GM12891 (cell line): ENCODE measurements at regions not wholly inside any gene's neighbourhood (a gene's known extent, or its start where the extent isn't known, plus 50 kb on each side); places are given as distances from the start of the nearest gene placed in this dataset.
"Not testable (repeated sequence)": the region's sequence is repeated elsewhere in the genome, so short reads cannot be mapped to it uniquely, and the experiment has no call there.

ENCODE experiments used
- DNase-seq: peaks from one replicate; pipeline ENCODE4 v3.0.0; 2011; ENCODE audit warnings: low spot score; ENCODE audit not compliant: insufficient read length
- FAIRE-seq: peaks from 2 replicates; lab custom pipeline; 2011; peaks lifted over from hg19 to GRCh38; lab: Jason Lieb, UNC
- PAX5 ChIP-seq: IDR thresholded peaks from 2 replicates; pipeline ENCODE4 v1.6.1; 2011; ENCODE audit warnings: low read length, moderate library complexity, mild to moderate bottlenecking; ENCODE audit not compliant: insufficient read depth, severe bottlenecking
- POLR2A ChIP-seq: IDR thresholded peaks from 2 replicates; pipeline ENCODE4 v1.6.1; 2011; ENCODE audit warnings: low read depth, low read length, control low read depth
- POLR2AphosphoS5 ChIP-seq: IDR thresholded peaks from 2 replicates; pipeline ENCODE4 v1.6.1; 2011; ENCODE audit warnings: low read depth, low read length, control low read depth
- POU2F2 ChIP-seq: IDR thresholded peaks from 2 replicates; pipeline ENCODE4 v1.6.1; 2011; ENCODE audit warnings: low read depth, mild to moderate bottlenecking, control low read depth, low read length, moderate library complexity
- SPI1 ChIP-seq: IDR thresholded peaks from 2 replicates; pipeline ENCODE4 v1.6.1; 2011; ENCODE audit warnings: low read depth, low read length, control low read depth
- TAF1 ChIP-seq: IDR thresholded peaks from 2 replicates; pipeline ENCODE4 v1.6.1; 2011; ENCODE audit warnings: low read depth, low read length, control low read depth

DNA sequence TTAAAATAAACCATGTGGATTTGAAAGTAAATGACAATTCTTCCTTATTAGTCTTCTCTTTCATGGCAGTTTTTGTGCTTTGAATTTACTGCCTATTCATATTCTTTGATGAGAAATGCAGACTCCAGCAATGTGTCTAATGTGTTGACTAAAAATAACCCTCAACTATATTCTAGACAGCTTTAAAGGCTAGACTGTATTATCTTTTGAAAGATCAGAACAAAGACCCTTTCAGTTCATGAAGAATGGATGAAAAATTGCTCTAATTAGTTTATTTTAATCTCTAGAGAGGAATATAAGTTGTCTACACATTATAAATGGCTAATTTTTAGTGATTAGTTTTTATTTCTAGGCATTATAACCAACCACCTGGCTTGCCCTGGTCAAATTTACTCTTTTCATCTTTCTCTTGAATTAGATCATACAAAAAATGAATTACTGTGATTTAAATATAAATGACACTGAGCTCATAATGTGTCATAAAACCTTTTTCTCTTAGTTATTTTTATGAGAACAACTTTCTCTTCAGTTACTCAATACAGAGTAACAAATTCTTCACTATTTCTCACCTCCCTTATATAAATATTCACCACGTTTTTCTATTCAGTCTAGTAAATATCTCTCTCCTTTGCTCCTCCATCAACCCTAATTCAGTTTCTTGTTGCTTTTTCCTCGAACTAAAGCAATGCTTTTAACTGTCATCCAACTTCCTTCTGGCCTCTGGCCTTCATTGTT is 428.5 kb upstream of the TMPRSS15 start:
- TF ChIP-seq TAF1 (no peak), POLR2A (no peak), POLR2AphosphoS5 (no peak), PAX5 (no peak), SPI1 (no peak), POU2F2 (no peak)
- no peak for DNase-seq
- no peak for FAIRE-seq

DNA sequence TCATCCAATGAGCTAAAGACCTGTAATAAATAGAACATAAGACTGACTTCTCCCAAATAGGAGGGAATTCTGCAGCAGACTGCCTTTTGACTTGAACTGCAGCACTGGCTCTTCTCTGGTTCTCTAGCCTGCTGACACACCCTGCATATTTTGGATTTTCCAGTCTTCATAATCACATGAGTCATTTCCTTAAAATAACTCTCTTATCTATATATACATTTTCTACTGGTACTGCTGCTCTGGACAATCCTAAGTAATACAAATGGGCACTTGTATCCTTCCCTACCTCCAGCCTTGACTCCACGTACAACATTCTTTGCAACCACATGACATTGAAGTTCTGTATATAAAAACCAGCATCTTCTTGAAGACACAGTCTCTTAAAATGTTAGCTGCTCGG is 429.4 kb upstream of the TMPRSS15 start:
- FAIRE-seq (no peak), DNase-seq (no peak)
- TF ChIP-seq POLR2AphosphoS5 (no peak), PAX5 (no peak), POU2F2 (no peak), POLR2A (no peak), SPI1 (no peak), TAF1 (no peak)

DNA sequence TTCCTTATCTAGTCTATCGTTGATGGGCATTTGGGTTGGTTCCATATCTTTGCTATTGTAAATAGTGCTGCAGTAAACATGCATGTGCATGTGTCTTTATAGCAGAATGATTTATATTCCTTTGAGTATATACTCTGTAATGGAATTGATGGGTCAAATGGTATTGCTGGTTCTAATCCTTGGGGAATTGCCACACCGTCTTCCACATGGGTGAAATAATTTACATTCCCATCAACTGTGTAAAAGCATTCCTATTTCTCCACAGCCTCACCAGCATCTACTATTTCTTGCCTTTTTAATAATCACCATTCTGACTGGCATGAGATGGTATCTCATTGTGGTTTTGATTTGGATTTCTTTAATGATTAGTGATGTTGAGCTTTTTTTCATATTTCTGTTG is 430.5 kb upstream of the TMPRSS15 start:
- not testable (repeated sequence) for DNase-seq, FAIRE-seq

DNA sequence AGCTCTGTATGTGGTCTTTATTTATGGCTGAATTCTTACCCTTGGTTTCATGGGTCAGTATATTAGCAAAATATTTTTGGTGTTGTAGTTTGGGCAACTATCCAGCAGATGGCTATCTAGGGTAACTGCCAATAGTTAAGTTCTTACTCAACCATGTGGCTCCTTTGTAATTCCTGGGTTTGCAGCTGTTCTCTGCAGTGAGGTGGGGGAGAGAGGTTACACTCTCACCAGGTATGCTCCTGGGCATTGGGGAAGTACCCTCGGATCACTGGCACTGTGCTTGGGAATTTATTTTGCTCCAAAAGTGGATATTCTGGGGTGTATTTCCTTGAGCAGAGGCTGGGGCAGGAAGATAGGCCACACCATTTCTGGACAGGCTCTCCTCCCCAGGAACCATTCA is 436.7 kb upstream of the TMPRSS15 start:
- DNase-seq (no peak), FAIRE-seq (no peak)
- no peak for TF ChIP-seq SPI1
- TF ChIP-seq TAF1 = no peak
- TF ChIP-seq POLR2A = no peak
- TF ChIP-seq POLR2AphosphoS5 = no peak
- TF ChIP-seq POU2F2 = no peak
- no peak for TF ChIP-seq PAX5

DNA sequence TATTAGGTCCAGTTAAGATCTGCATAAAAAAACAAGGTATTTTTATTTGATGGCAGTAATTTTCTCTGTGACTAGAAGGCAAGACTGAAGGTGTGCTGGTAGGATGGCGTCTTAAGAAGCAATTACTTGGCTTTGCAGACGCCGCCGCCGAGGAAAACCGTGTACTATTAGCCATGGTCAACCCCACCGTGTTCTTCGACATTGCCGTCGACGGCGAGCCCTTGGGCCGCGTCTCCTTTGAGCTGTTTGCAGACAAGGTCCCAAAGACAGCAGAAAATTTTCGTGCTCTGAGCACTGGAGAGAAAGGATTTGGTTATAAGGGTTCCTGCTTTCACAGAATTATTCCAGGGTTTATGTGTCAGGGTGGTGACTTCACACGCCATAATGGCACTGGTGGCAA is 454.0 kb upstream of the TMPRSS15 start:
- FAIRE-seq, DNase-seq: not testable (repeated sequence)

DNA sequence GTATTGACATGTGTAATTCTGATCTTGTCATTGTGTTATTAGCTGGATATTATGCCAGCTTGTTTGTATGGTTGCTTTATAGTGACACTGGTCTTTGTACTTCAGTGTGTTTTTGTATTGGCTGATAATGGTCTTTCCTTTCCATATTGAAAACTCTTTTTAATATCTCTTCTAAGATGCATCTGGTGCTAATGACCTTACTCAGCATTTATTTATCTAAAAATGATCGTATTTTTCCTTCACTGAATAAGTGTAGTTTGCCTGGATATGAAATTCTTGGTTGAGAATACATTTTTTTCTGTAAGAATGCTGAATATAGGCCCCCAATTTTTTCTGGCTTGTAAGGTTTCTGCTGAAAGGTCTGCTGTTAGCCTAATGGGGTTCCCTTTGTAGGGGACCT is 465.5 kb upstream of the TMPRSS15 start:
- TF ChIP-seq POU2F2 (no peak), POLR2AphosphoS5 (no peak), POLR2A (no peak), SPI1 (no peak)
- DNase-seq (no peak), FAIRE-seq (no peak)

DNA sequence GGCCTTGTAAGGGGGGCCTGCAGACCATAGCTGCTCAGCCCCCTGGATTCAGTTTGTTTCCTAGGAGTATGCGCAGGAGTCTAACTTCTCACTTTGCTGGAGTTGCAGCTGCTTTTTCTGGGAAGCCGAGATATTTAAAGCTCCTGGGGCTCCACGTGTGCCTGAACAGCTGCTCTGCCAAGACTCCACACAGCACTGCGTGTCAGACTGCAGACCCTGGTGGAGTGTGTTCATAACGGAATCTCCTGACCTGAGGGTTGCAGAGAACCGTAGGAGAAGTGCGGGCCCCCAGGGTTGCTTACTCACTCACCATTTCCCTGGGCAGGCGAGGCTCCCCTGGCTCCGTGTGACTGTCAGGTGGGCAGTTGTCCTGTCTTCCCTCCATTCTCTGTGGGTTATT is 474.3 kb upstream of the TMPRSS15 start:
- TF ChIP-seq PAX5 = no peak
- TF ChIP-seq POLR2A = no peak
- no peak for TF ChIP-seq TAF1
- no peak for TF ChIP-seq POLR2AphosphoS5
- no peak for TF ChIP-seq SPI1
- no peak for TF ChIP-seq POU2F2
- FAIRE-seq (no peak), DNase-seq (no peak)

DNA sequence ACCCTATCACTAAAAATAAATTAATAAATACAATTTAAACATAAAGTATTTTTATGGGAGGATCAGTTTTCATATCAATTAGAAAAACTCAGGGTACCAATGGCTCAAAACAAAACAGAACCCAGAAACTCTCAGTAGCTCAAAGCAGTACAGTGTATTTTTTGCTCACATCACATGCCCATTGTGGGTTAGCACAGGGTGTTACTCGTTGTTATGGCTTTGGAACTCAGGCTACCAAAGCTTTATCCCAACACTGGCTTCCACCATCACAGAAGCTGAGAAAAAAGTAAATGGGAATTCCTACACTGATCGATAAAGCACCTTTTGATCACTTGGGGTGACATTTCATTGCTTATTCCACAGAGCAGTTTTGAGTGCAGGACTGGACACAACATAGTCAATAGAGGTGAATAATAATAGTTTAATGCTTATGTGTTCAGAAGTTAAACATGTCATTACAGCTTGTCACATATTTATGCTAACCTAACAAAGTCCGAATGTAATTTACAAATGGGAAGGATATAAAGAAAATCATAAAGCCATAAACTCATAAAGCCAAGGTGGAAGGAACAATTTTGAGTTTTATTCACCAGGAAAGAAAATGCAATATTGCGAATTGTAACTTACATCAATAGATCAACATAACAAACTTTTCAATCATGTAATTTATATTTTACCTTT is 484.5 kb upstream of the TMPRSS15 start:
- TF ChIP-seq TAF1 (no peak), SPI1 (no peak), POLR2AphosphoS5 (no peak), POU2F2 (no peak), POLR2A (no peak)
- DNase-seq = no peak
- no peak for FAIRE-seq

DNA sequence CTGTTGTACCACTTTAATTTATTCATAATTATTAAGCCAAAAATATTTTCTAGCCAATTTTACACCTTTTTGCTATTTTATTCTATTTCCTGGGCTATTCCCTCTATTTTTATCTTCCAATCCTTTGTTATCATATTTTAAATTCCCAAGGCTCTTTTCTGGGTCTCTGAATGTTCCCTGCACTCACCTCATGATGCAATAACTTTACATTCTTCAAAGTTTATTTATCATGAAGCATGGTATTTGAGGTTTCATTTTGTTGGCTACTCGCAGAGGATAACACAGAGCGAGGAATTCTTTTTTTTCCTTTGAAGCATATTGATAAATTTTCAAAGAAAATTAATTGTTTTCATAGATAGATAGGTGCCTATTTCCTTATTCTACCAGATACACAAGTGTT is 489.8 kb upstream of the TMPRSS15 start:
- DNase-seq = no peak
- TF ChIP-seq PAX5 (no peak), TAF1 (no peak), POLR2AphosphoS5 (no peak)
- FAIRE-seq = no peak

DNA sequence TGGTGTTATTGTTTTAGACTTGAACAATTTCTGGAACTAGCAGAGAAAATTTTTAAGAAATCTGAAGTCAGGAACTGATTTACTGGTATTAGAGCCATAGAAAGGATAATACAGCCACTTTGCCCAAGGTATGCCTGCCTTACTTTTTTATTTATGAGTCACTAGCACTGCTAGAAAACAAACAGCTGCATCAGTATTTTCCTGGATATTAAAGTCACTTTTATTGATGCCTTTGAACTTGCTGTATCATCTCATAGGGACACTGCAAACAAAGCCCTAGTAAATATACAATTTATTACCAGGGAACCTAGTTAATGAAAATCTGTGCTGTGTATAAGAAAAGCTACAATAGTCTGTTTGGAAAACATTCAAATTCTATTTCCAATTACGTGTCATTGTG is 490.8 kb upstream of the TMPRSS15 start:
- DNase-seq (no peak), FAIRE-seq (no peak)
- TF ChIP-seq PAX5 (no peak), POLR2A (no peak), SPI1 (no peak), POU2F2 (no peak), TAF1 (no peak), POLR2AphosphoS5 (no peak)

DNA sequence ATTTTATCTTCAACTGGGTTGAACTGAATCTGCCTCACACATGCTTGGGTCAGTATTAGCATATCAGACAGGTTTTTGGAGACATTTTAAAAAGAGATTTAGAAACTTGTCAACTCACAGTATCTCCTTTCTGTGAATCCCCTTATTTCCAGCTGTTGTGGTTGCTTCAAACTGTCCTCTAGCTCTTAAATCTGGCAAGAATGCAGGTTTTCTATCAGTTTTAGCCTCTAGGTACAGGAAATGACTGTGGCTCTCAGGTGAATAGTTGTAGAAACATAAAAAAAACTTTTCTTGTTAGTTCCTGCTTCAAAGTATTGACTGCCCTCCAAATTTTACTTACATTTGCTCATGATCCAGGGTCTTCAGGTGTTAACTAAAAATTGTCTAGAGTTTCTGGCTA is 495.7 kb upstream of the TMPRSS15 start:
- DNase-seq (no peak), FAIRE-seq (no peak)
- TF ChIP-seq SPI1 (no peak), PAX5 (no peak), TAF1 (no peak), POLR2A (no peak), POU2F2 (no peak), POLR2AphosphoS5 (no peak)

DNA sequence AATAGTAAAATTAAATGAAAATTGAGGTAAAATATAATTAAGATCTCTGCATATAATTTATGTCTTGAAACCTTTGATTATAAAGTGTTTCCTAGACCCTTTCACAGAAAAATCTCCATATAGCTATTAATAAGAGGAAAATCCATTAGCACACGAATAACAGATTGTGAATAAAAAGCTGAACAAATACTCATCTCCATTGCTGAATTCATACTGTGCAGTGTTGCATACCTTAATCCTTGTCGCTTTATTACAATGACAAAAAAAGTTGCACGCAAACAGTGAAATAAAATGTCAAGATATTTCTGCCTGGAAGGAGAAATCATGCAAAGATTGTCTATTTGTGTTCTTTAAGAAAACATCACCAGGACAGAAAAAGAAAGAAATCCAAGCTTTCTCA is 499.1 kb upstream of the TMPRSS15 start:
- FAIRE-seq = no peak
- no peak for TF ChIP-seq TAF1
- TF ChIP-seq POU2F2 = no peak
- no peak for TF ChIP-seq POLR2A
- no peak for TF ChIP-seq PAX5
- TF ChIP-seq POLR2AphosphoS5 = no peak
- no peak for TF ChIP-seq SPI1
- DNase-seq = no peak
